GM21423 (cell line): ENCODE measurements at regions not wholly inside any gene's neighbourhood (a gene's known extent, or its start where the extent isn't known, plus 50 kb on each side); places are given as distances from the start of the nearest gene placed in this dataset.
"Not testable (repeated sequence)": the region's sequence is repeated elsewhere in the genome, so short reads cannot be mapped to it uniquely, and the experiment has no call there.

Experiments
- ATAC-seq: cut with Tn5 transposase; IDR thresholded peaks from one replicate; pipeline ENCODE4 v1.9.1; 2021; ENCODE audit warnings: mild to moderate bottlenecking, moderate library complexity; ENCODE audit not compliant: unreplicated experiment

GRCh38 chr10:45520476-45520875 is 146.5 kb downstream of the ALOX5 start:
- no peak for ATAC-seq

- no peak for ATAC-seq
Measured at GRCh38 chr10:45518741-45519140, 144.7 kb downstream of the ALOX5 start.

GRCh38 chr10:45515630-45516029 is 141.6 kb downstream of the ALOX5 start:
- ATAC-seq, result no peak

- no peak for ATAC-seq
Measured at GRCh38 chr10:45514291-45515270, 140.6 kb downstream of the ALOX5 start.

GRCh38 chr10:45513551-45513950 is 139.5 kb downstream of the ALOX5 start:
- ATAC-seq, result no peak

- not testable (repeated sequence) for ATAC-seq
Measured at GRCh38 chr10:45511926-45512325, 137.9 kb downstream of the ALOX5 start.

GRCh38 chr10:45509491-45509890 is 135.5 kb downstream of the ALOX5 start:
- ATAC-seq, result no peak

GRCh38 chr10:45505311-45505710 is 131.3 kb downstream of the ALOX5 start:
- no peak for ATAC-seq

GRCh38 chr10:45502458-45502857 is 128.4 kb downstream of the ALOX5 start:
- ATAC-seq, result no peak

- ATAC-seq, result no peak
Measured at GRCh38 chr10:45501791-45502190, 127.8 kb downstream of the ALOX5 start.

GRCh38 chr10:45500798-45501197 is 126.8 kb downstream of the ALOX5 start:
- ATAC-seq, result no peak

GRCh38 chr10:45500304-45500703 is 126.3 kb downstream of the ALOX5 start:
- ATAC-seq, result no peak

- ATAC-seq, result no peak
Measured at GRCh38 chr10:45495438-45496152, 121.6 kb downstream of the ALOX5 start.
